ENCODE measurements at regions not wholly inside any gene's neighbourhood (a gene's known extent, or its start where the extent isn't known, plus 50 kb on each side); places are given as distances from the start of the nearest gene placed in this dataset.

DNA sequence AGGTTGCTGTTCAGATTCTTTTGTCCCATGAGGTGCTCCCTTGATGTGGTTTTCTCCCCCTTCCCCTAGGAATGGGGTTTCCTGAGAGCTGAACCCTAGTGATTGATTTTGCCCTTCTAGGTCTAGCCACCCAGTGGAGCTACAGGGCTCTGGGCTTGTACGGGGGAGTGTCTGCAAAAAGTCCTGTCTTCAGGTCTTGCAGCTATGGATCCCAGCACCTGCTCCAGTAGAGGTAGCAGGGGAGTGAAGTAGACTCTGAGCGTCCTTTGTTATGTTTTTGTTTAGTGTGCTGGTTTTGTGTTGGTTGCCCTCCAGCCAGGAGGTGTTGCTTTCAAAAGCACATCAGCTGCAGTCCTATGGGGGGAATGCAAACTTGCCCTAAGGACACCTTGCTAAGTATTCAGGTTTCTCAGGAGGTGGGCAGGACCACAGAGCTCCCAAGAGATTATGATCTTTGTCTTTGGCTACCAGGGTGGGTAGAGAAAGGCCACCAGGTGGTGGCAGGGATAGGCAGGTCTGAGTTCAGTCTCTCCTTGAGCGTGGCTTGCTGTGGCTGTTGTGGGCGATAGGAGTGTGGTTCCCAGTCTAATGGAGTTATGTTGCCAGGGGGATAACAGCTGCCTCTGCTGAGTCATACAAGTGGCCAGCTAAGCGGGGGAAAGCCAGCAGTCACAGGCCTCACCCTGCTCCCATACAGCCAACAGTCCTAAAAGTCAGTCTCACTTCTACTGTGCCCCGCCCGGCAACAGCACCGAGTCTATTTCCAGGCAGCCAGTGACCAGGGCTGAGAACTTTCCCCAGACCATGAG, 92.4 kb upstream of the JCAD start:
- TF ChIP-seq ESRRA (IDR thresholded peaks at IDR 0.05; ENCODE audit: low read length), result no peak
- no peak for TF ChIP-seq EP300 (IDR thresholded peaks at IDR 0.05; ENCODE audit: borderline replicate concordance in 1 of 2, control insufficient read depth in 1 of 2, low read depth in 2 of 2, low read length in 2 of 2)
- no peak for TF ChIP-seq TCF7 (IDR thresholded peaks at IDR 0.05; ENCODE audit: borderline replicate concordance)
- TF ChIP-seq CTCF (IDR thresholded peaks at IDR 0.05 in 2 of 3, conservative IDR thresholded peaks at IDR 0.05 in 1 of 3; ENCODE audit: control insufficient read depth in 2 of 3, extremely low read depth in 1 of 3, insufficient read depth in 1 of 3, low read depth in 3 of 3, low read length in 3 of 3), result no peak
- TF ChIP-seq POLR2A (IDR thresholded peaks at IDR 0.05; ENCODE audit: low read depth, low read length), result no peak
- no peak for TF ChIP-seq BACH1 (IDR thresholded peaks at IDR 0.05; ENCODE audit: borderline replicate concordance)
- TF ChIP-seq POU2F2 (IDR thresholded peaks at IDR 0.05; ENCODE audit: borderline replicate concordance, low read depth, low read length), result no peak

All from GM12878 (cell line).